Fibroblast of peridontal ligament (primary cell): ENCODE measurements at regions not wholly inside any gene's neighbourhood (a gene's known extent, or its start where the extent isn't known, plus 50 kb on each side); places are given as distances from the start of the nearest gene placed in this dataset.

Experiments used
- DNase-seq: peaks from one replicate; pipeline ENCODE4 v3.0.0-alpha.2; 2010; ENCODE audit errors: extremely low read depth

- DNase-seq: no peak
Measured at GRCh38 chr6:156378853-156379252, 398.3 kb upstream of the ARID1B start.

- DNase-seq: no peak
Measured at GRCh38 chr6:156376091-156376490, 401.1 kb upstream of the ARID1B start.

GRCh38 chr6:156359912-156360311 lies 417.3 kb upstream of the ARID1B start:
- DNase-seq: no peak

GRCh38 chr6:156352861-156353260 lies 424.3 kb upstream of the ARID1B start:
- no peak for DNase-seq

GRCh38 chr6:156351346-156351966 lies 425.7 kb upstream of the ARID1B start:
- no peak for DNase-seq

GRCh38 chr6:156350337-156350736 lies 426.8 kb upstream of the ARID1B start:
- no peak for DNase-seq

- DNase-seq: no peak
Measured at GRCh38 chr6:156348849-156349248, 428.3 kb upstream of the ARID1B start.

GRCh38 chr6:156348424-156348823 lies 428.8 kb upstream of the ARID1B start:
- DNase-seq: no peak

GRCh38 chr6:156347656-156348055 lies 429.5 kb upstream of the ARID1B start:
- no peak for DNase-seq

GRCh38 chr6:156347246-156347645 lies 429.9 kb upstream of the ARID1B start:
- DNase-seq: no peak

- no peak for DNase-seq
Measured at GRCh38 chr6:156345700-156346099, 431.5 kb upstream of the ARID1B start.

- DNase-seq: no peak
Measured at GRCh38 chr6:156344491-156344890, 432.7 kb upstream of the ARID1B start.

GRCh38 chr6:156337801-156338200 lies 439.4 kb upstream of the ARID1B start:
- DNase-seq: no peak

GRCh38 chr6:156336733-156337132 lies 440.4 kb upstream of the ARID1B start:
- no peak for DNase-seq

- DNase-seq: no peak
Measured at GRCh38 chr6:156336089-156336488, 441.1 kb upstream of the ARID1B start.

- DNase-seq: no peak
Measured at GRCh38 chr6:156334966-156335365, 442.2 kb upstream of the ARID1B start.

- no peak for DNase-seq
Measured at GRCh38 chr6:156319707-156320106, 457.5 kb upstream of the ARID1B start.

- DNase-seq: no peak
Measured at GRCh38 chr6:156316583-156317125, 460.5 kb upstream of the ARID1B start.

GRCh38 chr6:156315146-156315545 lies 462.0 kb upstream of the ARID1B start:
- DNase-seq: no peak

GRCh38 chr6:156313037-156313436 lies 464.1 kb upstream of the ARID1B start:
- no peak for DNase-seq

- no peak for DNase-seq
Measured at GRCh38 chr6:156311291-156311690, 465.9 kb upstream of the ARID1B start.

- DNase-seq: no peak
Measured at GRCh38 chr6:156310701-156311100, 466.5 kb upstream of the ARID1B start.

- no peak for DNase-seq
Measured at GRCh38 chr6:156309017-156309416, 468.2 kb upstream of the ARID1B start.

- no peak for DNase-seq
Measured at GRCh38 chr6:156308604-156309003, 468.6 kb upstream of the ARID1B start.
